OCI-LY1 (cell line): ENCODE measurements at regions not wholly inside any gene's neighbourhood (a gene's known extent, or its start where the extent isn't known, plus 50 kb on each side); places are given as distances from the start of the nearest gene placed in this dataset.
A peak's percentile ranks its signal among the peaks of the same experiment; 100 is the strongest.

Source experiments
- H2AFZ ChIP-seq: fragments of 200-600 bp; sonication (generic), shearing (Covaris generic); 2 replicates; pipeline ENCODE4 v1.6.0; 2014; ENCODE audit warnings: antibody characterized with exemption, mild to moderate bottlenecking, low read length
- H3F3A ChIP-seq: fragments of 200-600 bp; sonication (generic), shearing (Covaris generic); 2 replicates; pipeline ENCODE4 v1.6.0; 2014; ENCODE audit warnings: mild to moderate bottlenecking, antibody characterized with exemption, low read length, moderate library complexity; ENCODE audit not compliant: insufficient read depth
- H3K27ac ChIP-seq: fragments of 200-600 bp; sonication (generic); 2 replicates; pipeline ENCODE4 v1.5.1; 2014; ENCODE audit warnings: low read length, mixed run types, mild to moderate bottlenecking, low read depth; ENCODE audit not compliant: poor library complexity, severe bottlenecking
- H3K27me3 ChIP-seq: fragments of 200-600 bp; sonication (generic); 2 replicates; pipeline ENCODE4 v1.6.0; 2014; ENCODE audit warnings: antibody characterized with exemption, mild to moderate bottlenecking, low read length, moderate library complexity; ENCODE audit not compliant: insufficient read depth
- H3K36me3 ChIP-seq: fragments of 200-600 bp; sonication (generic); 2 replicates; pipeline ENCODE4 v1.6.1; 2014; ENCODE audit warnings: mild to moderate bottlenecking, antibody characterized with exemption, low read length, moderate library complexity, mixed read lengths; ENCODE audit not compliant: insufficient read depth
- H3K4me1 ChIP-seq: fragments of 200-600 bp; sonication (generic); 2 replicates; pipeline ENCODE4 v1.5.1; 2014; ENCODE audit warnings: mild to moderate bottlenecking, low read length, moderate library complexity; ENCODE audit not compliant: insufficient read depth, severe bottlenecking
- H3K4me2 ChIP-seq: fragments of 200-600 bp; sonication (generic), shearing (Covaris generic); 2 replicates; pipeline ENCODE4 v1.6.1; 2014; ENCODE audit warnings: low read length
- H3K4me3 ChIP-seq: fragments of 200-600 bp; sonication (generic); 2 replicates; pipeline ENCODE4 v1.5.1; 2014; ENCODE audit warnings: low read length, low read depth, mild to moderate bottlenecking, mixed read lengths; ENCODE audit not compliant: poor library complexity, severe bottlenecking
- H3K79me2 ChIP-seq: fragments of 200-600 bp; shearing (Covaris generic); 2 replicates; pipeline ENCODE4 v1.6.1; 2016; ENCODE audit warnings: mixed run types, low read length, mixed read lengths; ENCODE audit not compliant: insufficient read depth
- H3K9ac ChIP-seq: fragments of 200-600 bp; sonication (generic), shearing (Covaris generic); 2 replicates; pipeline ENCODE4 v1.6.1; 2014; ENCODE audit warnings: mild to moderate bottlenecking, low read length, mixed read lengths
- H3K9me2 ChIP-seq: fragments of 200-600 bp; sonication (generic), shearing (Covaris generic); 2 replicates; pipeline ENCODE4 v1.6.1; 2014; ENCODE audit warnings: low read depth, mild to moderate bottlenecking, low read length, mixed read lengths
- H3K9me3 ChIP-seq: fragments of 200-600 bp; shearing (Covaris generic); 2 replicates; pipeline ENCODE4 v1.6.1; 2014; ENCODE audit warnings: low read length, mixed read lengths
- H4K20me1 ChIP-seq: fragments of 200-600 bp; sonication (generic), shearing (Covaris generic); 2 replicates; pipeline ENCODE4 v1.6.0; 2016; ENCODE audit warnings: mild to moderate bottlenecking, low read length; ENCODE audit not compliant: insufficient read depth
- CTCF ChIP-seq: fragments of 200-600 bp; sonication (generic), shearing (Covaris generic); IDR thresholded peaks from 2 replicates; pipeline ENCODE4 v1.5.1; 2017; ENCODE audit warnings: mild to moderate bottlenecking, antibody characterized with exemption, low read length, moderate library complexity, mixed read lengths
- EZH2 ChIP-seq: fragments of 200-600 bp; sonication (generic), shearing (Covaris generic); IDR thresholded peaks from 2 replicates; pipeline ENCODE4 v1.8.0; 2017; ENCODE audit warnings: borderline replicate concordance, mixed run types, mild to moderate bottlenecking, antibody characterized with exemption, low read length, moderate library complexity, mixed read lengths

- Histone ChIP-seq H3K9ac (no peak overlapping the region), H2AFZ (no peak overlapping the region), H3K36me3 (no peaks in the 10 kb centered on the region), H3K9me3 (no peaks in the 10 kb centered on the region), H3K4me1 (no peaks in the 10 kb centered on the region), H3K27me3 (no peaks in the 10 kb centered on the region), H3K4me2 (no peak overlapping the region), H4K20me1 (no peaks in the 10 kb centered on the region), H3K27ac (no peak overlapping the region), H3K4me3 (no peak overlapping the region), H3F3A (no peaks in the 10 kb centered on the region), H3K79me2 (no peaks in the 10 kb centered on the region), H3K9me2 (no peaks in the 10 kb centered on the region)
- TF ChIP-seq EZH2 (no peak), CTCF (no peak)
Observed at GRCh38 chr9:135342206-135343130, 137.1 kb upstream of the PPP1R26 start.

- Histone ChIP-seq H2AFZ (no peak overlapping the region), H3K79me2 (no peaks in the 10 kb centered on the region), H4K20me1 (no peaks in the 10 kb centered on the region), H3K27ac (no peak overlapping the region), H3K9me3 (no peaks in the 10 kb centered on the region), H3K27me3 (no peaks in the 10 kb centered on the region), H3K4me3 (no peak overlapping the region), H3K9ac (no peak overlapping the region), H3K9me2 (no peaks in the 10 kb centered on the region), H3F3A (no peaks in the 10 kb centered on the region), H3K36me3 (no peaks in the 10 kb centered on the region), H3K4me1 (no peaks in the 10 kb centered on the region), H3K4me2 (no peak overlapping the region)
- no peak for TF ChIP-seq CTCF
- no peak for TF ChIP-seq EZH2
Observed at GRCh38 chr9:135343136-135343535, 136.4 kb upstream of the PPP1R26 start.

- H3K4me1 ChIP-seq, result no peaks in the 10 kb centered on the region
- no peak overlapping the region for H3K27ac ChIP-seq
- no peak overlapping the region for H3K4me3 ChIP-seq
- H3K4me2 ChIP-seq, result no peak overlapping the region
- no peaks in the 10 kb centered on the region for H3K36me3 ChIP-seq
- no peaks in the 10 kb centered on the region for H3K79me2 ChIP-seq
- no peak overlapping the region for H3K9ac ChIP-seq
- TF ChIP-seq CTCF (peak; percentile 93), EZH2 (no peak)
- H3K27me3 ChIP-seq, result no peaks in the 10 kb centered on the region
- no peaks in the 10 kb centered on the region for H3K9me2 ChIP-seq
- H2AFZ ChIP-seq, result no peak overlapping the region
- no peaks in the 10 kb centered on the region for H3F3A ChIP-seq
- H3K9me3 ChIP-seq, result no peaks in the 10 kb centered on the region
- no peaks in the 10 kb centered on the region for H4K20me1 ChIP-seq
Observed at GRCh38 chr9:135343837-135344522, 135.6 kb upstream of the PPP1R26 start.
